Activated CD8-positive, alpha-beta memory T cell treated with anti-CD3 and anti-CD28 coated beads, Interleukin-2, amount 10 ng/mL, durations not matched to agents 7 days and 5 days (primary cell): ENCODE measurements at regions not wholly inside any gene's neighbourhood (a gene's known extent, or its start where the extent isn't known, plus 50 kb on each side); places are given as distances from the start of the nearest gene placed in this dataset.

Experiments
- ATAC-seq: fragments of 150-1000 bp; cut with Tn5 transposase; one replicate; pipeline ENCODE4 v1.10.0; 2021; ENCODE audit warnings: moderate library complexity
- CTCF ChIA-PET: fragments of 350-600 bp; sonication (Branson Sonifier 250); formaldehyde crosslinking; loops from one replicate; lab custom pipeline; 2021; ENCODE audit warnings: antibody characterized with exemption; lab: Charles Lee
- DNase-seq: peaks from one replicate; pipeline ENCODE4 v3.0.0-alpha.2; 2020
- H3K27ac Mint-ChIP-seq: one replicate; pipeline ENCODE4 v1.8.0; 2021; ENCODE audit warnings: mild to moderate bottlenecking, mixed read lengths
- H3K27me3 Mint-ChIP-seq: one replicate; pipeline ENCODE4 v1.8.0; 2021; ENCODE audit warnings: mixed read lengths
- H3K36me3 Mint-ChIP-seq: one replicate; pipeline ENCODE4 v1.8.0; 2021; ENCODE audit warnings: mild to moderate bottlenecking, mixed read lengths
- H3K4me1 Mint-ChIP-seq: one replicate; pipeline ENCODE4 v1.8.0; 2021; ENCODE audit warnings: mixed read lengths
- H3K4me3 Mint-ChIP-seq: one replicate; pipeline ENCODE4 v1.8.0; 2021; ENCODE audit warnings: mild to moderate bottlenecking, moderate library complexity, mixed read lengths
- H3K9me3 Mint-ChIP-seq: one replicate; pipeline ENCODE4 v1.8.0; 2022; ENCODE audit warnings: low read depth, mixed read lengths

DNA sequence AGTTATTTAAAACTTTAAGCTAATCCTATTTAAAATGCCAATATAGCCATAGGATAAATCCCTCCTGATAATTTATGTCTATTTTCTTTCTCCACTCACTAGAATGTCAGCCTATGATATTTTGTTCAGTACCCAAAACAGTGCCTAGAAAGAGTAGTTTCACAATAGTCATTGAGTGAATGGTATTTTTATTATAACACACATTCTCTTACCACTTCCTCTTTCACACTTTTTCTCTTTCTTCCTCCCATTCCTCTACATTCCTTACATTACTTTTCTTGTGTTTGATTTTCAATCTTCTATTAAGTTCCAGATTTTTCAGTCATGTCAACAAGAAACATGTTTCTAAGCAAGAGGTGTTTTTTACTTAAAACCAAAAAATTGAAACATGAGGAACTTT is 327.6 kb upstream of the UBE2E3 start:
- DNase-seq: no peak
- Mint-ChIP-seq H3K9me3 (no peaks in the 10 kb centered on the region), H3K27me3 (peaks cover 26% of the 10 kb centered on the region), H3K27ac (no peak overlapping the region), H3K4me3 (no peak overlapping the region), H3K36me3 (no peaks in the 10 kb centered on the region), H3K4me1 (no peaks in the 10 kb centered on the region)
- ATAC-seq: no peak
- CTCF ChIA-PET: no interaction called here

DNA sequence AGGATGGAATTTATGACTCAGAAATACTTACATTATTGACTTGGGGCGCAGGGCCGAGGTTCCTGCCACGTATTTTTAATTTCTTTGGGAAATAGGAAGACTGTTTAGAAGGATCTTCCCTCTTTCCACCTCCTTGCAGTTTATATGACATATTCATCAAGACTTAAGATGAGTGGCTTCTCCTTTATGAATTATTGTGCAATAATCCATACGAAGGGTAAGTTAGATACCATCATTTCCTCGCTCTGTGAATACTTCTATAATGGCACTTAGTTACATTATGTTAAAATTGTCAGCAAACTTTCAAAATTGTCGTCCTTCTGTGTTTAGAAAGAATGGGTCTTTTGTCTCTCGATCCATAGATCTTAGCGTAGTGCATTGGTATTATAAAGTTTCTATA is 328.8 kb upstream of the UBE2E3 start:
- no peak overlapping the region for H3K27ac Mint-ChIP-seq
- H3K4me3 Mint-ChIP-seq: no peak overlapping the region
- no peaks in the 10 kb centered on the region for H3K9me3 Mint-ChIP-seq
- H3K27me3 Mint-ChIP-seq: peaks cover 23% of the 10 kb centered on the region
- H3K4me1 Mint-ChIP-seq: no peaks in the 10 kb centered on the region
- no peaks in the 10 kb centered on the region for H3K36me3 Mint-ChIP-seq
- CTCF ChIA-PET: no interaction called here
- ATAC-seq (no peak), DNase-seq (no peak)

DNA sequence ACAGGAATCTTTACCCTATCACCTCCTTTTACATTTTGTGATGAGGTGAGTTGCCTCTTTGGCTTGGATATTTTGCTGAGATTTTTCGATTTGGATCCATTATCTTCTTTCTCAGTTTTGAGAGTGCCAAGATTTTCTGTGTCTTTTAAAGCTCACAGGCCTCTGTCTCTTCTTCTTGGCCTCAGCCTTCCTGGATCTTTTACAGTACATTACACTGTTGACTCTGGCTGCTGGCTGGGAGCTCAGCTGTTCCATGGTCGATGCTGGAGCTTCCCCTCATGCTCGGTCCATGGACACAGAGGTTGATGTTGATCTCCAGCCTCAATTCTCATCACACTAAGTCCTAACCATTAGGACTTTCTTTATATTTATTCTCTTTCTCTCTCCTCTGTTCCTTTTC is 332.8 kb upstream of the UBE2E3 start:
- Mint-ChIP-seq H3K4me1 (no peaks in the 10 kb centered on the region), H3K27ac (no peak overlapping the region), H3K27me3 (peaks cover 10% of the 10 kb centered on the region), H3K9me3 (no peaks in the 10 kb centered on the region), H3K36me3 (no peaks in the 10 kb centered on the region), H3K4me3 (no peak overlapping the region)
- no peak for DNase-seq
- ATAC-seq: no peak
- CTCF ChIA-PET: no interaction called here

DNA sequence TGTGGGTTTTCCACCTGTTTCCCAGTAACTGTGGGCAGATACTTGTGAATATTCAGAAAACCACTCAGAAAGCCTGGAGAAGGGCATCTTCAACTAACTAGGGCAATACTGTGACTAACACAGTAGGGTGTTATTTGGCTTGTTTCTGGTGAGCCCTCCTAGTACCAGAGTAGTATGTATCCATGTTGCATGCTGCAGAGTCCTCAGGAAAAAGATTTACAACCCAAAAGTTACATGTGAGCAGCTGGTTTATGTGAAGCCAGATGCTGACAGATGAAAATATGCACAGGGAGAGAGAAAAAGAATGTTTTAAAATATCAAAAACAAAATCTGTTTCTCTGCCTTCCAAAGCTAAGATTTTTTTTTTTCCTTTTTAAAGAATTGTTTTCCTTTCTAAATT is 333.2 kb upstream of the UBE2E3 start:
- Mint-ChIP-seq H3K27ac (no peak overlapping the region), H3K36me3 (no peaks in the 10 kb centered on the region), H3K4me1 (no peaks in the 10 kb centered on the region), H3K27me3 (peaks cover 8% of the 10 kb centered on the region), H3K4me3 (no peak overlapping the region), H3K9me3 (no peaks in the 10 kb centered on the region)
- no peak for DNase-seq
- CTCF ChIA-PET: no interaction called here
- no peak for ATAC-seq

- CTCF ChIA-PET: no interaction called here
- Mint-ChIP-seq H3K4me3 (no peak overlapping the region), H3K27ac (no peak overlapping the region), H3K27me3 (peaks cover 6% of the 10 kb centered on the region), H3K36me3 (no peaks in the 10 kb centered on the region), H3K9me3 (no peaks in the 10 kb centered on the region), H3K4me1 (no peaks in the 10 kb centered on the region)
- ATAC-seq (no peak), DNase-seq (no peak)
Observed at GRCh38 chr2:180646756-180647155, 333.6 kb upstream of the UBE2E3 start.

GRCh38 chr2:180644709-180645108 is 335.7 kb upstream of the UBE2E3 start:
- no peaks in the 10 kb centered on the region for H3K4me1 Mint-ChIP-seq
- no peak overlapping the region for H3K4me3 Mint-ChIP-seq
- no peaks in the 10 kb centered on the region for H3K36me3 Mint-ChIP-seq
- H3K27me3 Mint-ChIP-seq: peaks cover 6% of the 10 kb centered on the region
- ATAC-seq (no peak), DNase-seq (no peak)
- CTCF ChIA-PET: no interaction called here
- no peaks in the 10 kb centered on the region for H3K9me3 Mint-ChIP-seq
- no peak overlapping the region for H3K27ac Mint-ChIP-seq

GRCh38 chr2:180630756-180631155 is 349.6 kb upstream of the UBE2E3 start:
- H3K9me3 Mint-ChIP-seq: no peaks in the 10 kb centered on the region
- no peak for ATAC-seq
- H3K36me3 Mint-ChIP-seq: no peaks in the 10 kb centered on the region
- CTCF ChIA-PET: no interaction called here
- H3K27me3 Mint-ChIP-seq: peaks cover 3% of the 10 kb centered on the region
- no peak for DNase-seq
- no peak overlapping the region for H3K4me3 Mint-ChIP-seq
- H3K4me1 Mint-ChIP-seq: no peaks in the 10 kb centered on the region
- H3K27ac Mint-ChIP-seq: no peak overlapping the region

DNA sequence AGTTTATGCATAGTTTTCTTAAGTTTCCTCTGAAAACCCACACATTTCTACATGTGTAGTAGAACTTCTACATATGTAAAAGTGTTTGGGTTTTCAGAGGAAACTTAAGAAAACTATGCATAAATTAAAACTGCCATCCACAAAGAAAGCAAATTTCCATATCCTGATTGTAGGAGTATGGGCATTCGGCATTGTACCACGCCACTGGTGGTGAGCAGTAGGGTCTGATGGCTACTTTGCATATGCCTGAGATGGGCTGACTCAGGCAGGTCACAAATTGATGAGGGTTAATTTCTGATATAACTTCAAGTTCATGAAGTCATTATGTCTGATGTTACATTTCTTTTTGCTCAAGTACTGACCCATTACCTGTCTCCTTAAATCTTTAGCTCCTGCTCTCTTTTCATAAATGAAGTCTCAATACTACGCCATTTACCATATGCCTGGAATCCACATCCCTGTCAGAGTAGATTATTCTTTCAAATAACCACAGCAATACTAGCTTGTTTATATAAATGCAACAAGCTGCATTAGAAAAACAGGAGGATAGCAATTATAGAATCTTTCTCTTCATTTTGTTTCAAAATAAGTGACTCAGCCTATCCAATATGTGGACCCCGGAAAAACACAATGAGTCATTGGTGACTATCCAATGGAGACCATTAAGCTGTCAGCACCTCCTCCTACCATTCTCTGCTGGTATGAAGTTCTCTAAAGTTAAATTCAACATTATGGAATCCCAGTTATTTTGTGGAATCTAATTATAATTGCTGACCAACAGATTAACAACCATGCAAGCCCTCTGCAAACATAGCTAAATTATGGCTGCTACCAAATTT is 355.2 kb upstream of the UBE2E3 start:
- Mint-ChIP-seq H3K36me3 (no peaks in the 10 kb centered on the region), H3K4me1 (no peaks in the 10 kb centered on the region), H3K4me3 (no peak overlapping the region), H3K27ac (no peak overlapping the region), H3K9me3 (no peaks in the 10 kb centered on the region), H3K27me3 (peaks cover 3% of the 10 kb centered on the region)
- CTCF ChIA-PET: no interaction called here
- DNase-seq (no peak), ATAC-seq (no peak)

GRCh38 chr2:180621941-180622918 is 358.2 kb upstream of the UBE2E3 start:
- no peak overlapping the region for H3K4me3 Mint-ChIP-seq
- no peaks in the 10 kb centered on the region for H3K9me3 Mint-ChIP-seq
- peaks cover 2% of the 10 kb centered on the region for H3K4me1 Mint-ChIP-seq
- ATAC-seq (no peak), DNase-seq (no peak)
- H3K27ac Mint-ChIP-seq: no peak overlapping the region
- peaks cover 3% of the 10 kb centered on the region for H3K27me3 Mint-ChIP-seq
- H3K36me3 Mint-ChIP-seq: no peaks in the 10 kb centered on the region
- CTCF ChIA-PET: no interaction called here

DNA sequence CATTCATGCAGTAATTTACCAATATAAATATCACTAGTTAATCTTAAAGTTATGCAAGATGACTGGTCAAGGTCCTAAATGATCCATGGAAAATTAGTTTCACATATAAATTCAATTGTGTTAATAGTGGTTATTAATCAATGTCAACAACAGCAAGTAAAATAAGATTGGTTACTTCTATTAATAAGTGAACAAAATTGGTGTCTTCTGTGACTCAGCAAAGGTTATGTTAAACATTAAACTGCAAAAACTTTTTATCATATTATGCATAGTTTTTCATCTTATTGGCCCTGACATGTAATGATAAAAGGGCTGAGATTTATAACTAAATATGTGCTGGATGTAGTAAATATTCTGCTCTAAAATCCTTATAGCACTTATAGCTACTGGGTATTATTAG is 359.0 kb upstream of the UBE2E3 start:
- ATAC-seq: no peak
- H3K27ac Mint-ChIP-seq: no peak overlapping the region

DNA sequence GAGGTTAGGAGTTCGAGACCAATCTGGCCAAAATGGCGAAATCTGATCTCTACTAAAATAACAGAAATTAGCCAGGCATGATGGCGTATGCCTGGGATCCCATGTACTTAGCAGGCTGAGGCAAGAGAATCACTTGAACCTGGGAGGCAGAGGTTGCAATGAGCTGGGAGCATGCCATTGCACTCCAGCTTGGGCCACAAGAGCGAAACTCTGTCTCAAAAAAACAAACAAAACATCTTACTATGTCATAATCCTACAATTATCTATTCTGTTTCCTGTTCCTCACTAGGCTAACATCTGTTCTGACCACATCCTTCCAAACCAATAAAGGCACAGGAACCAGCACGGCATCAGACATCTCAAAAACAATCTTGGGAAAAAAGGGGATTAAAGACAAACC is 361.8 kb upstream of the UBE2E3 start:
- H3K9me3 Mint-ChIP-seq: no peaks in the 10 kb centered on the region
- no peak overlapping the region for H3K4me3 Mint-ChIP-seq
- H3K4me1 Mint-ChIP-seq: peaks cover 2% of the 10 kb centered on the region
- peaks cover 4% of the 10 kb centered on the region for H3K27me3 Mint-ChIP-seq
- DNase-seq (no peak), ATAC-seq (no peak)
- H3K36me3 Mint-ChIP-seq: no peaks in the 10 kb centered on the region
- H3K27ac Mint-ChIP-seq: no peak overlapping the region
- CTCF ChIA-PET: no interaction called here

More for the DNA sequence above, 359.0 kb upstream of the UBE2E3 start:
- no peak overlapping the region for H3K4me3 Mint-ChIP-seq
- CTCF ChIA-PET: no interaction called here
- peaks cover 4% of the 10 kb centered on the region for H3K27me3 Mint-ChIP-seq
- H3K9me3 Mint-ChIP-seq: no peaks in the 10 kb centered on the region
- H3K36me3 Mint-ChIP-seq: no peaks in the 10 kb centered on the region
- no peak for DNase-seq
- peaks cover 2% of the 10 kb centered on the region for H3K4me1 Mint-ChIP-seq

DNA sequence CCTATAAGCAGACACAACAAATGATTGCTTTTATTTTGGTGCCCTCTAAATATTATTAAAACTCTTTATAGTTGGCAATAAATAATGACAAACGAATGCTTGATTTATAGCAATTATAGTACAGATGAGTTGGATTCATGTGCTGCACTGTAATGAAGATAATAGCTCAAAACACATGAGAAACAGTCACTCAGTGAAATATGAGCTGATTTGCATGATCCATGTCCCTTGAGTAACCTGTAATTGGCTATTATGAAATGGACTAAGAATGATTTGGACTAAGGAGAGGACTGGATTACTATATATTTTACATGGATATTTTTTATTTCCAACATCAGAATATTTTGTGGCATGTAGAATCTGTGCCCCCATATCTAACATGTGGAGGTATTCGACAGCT is 365.6 kb upstream of the UBE2E3 start:
- Mint-ChIP-seq H3K4me1 (peaks cover 2% of the 10 kb centered on the region), H3K4me3 (no peak overlapping the region), H3K36me3 (no peaks in the 10 kb centered on the region), H3K27me3 (peaks cover 4% of the 10 kb centered on the region), H3K27ac (no peak overlapping the region), H3K9me3 (no peaks in the 10 kb centered on the region)
- CTCF ChIA-PET: no interaction called here
- ATAC-seq (no peak), DNase-seq (no peak)

DNA sequence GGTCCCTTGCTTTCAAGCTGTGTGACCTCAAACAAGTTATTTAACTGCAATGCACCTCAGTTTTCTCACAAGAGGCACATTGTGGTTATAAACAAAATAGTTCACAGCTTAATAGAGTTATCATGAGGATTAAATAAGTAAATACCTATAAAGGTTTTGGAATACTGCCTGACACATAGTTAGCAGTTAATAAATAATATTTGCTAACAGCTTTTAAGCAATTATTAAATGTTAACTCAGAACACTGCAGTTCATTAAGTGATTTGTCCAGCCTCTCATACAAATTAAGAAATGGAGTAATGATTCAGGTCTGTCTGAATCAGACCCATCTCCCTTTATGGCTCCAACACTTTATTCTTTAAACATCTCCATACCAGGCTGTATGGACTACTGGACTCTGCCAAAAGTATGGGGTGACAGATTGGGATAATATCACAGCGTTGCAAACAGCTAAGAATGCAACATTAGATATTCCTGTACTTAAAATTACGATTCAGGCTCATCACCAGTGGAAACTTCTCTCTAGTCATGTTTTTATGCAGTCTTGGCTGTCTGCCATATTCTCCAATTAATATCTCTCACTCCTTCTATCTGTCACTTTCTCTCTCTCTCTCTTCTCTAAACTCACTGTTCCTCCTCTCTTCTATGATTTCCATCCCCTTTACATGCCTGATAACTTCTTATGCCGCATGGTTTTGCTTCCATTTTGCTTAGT is 370.6 kb upstream of the UBE2E3 start:
- H3K27ac Mint-ChIP-seq: no peak overlapping the region
- no peaks in the 10 kb centered on the region for H3K4me1 Mint-ChIP-seq
- CTCF ChIA-PET: no interaction called here
- H3K9me3 Mint-ChIP-seq: no peaks in the 10 kb centered on the region
- no peaks in the 10 kb centered on the region for H3K36me3 Mint-ChIP-seq
- no peak for DNase-seq
- no peak overlapping the region for H3K4me3 Mint-ChIP-seq
- ATAC-seq: no peak
- no peaks in the 10 kb centered on the region for H3K27me3 Mint-ChIP-seq
